GM18907 (cell line): ENCODE measurements at regions not wholly inside any gene's neighbourhood (a gene's known extent, or its start where the extent isn't known, plus 50 kb on each side); places are given as distances from the start of the nearest gene placed in this dataset.

Experiments
- ATAC-seq: cut with Tn5 transposase; IDR thresholded peaks from one replicate; pipeline ENCODE4 v1.9.1; 2021; ENCODE audit warnings: mild to moderate bottlenecking, moderate library complexity; ENCODE audit not compliant: unreplicated experiment

DNA sequence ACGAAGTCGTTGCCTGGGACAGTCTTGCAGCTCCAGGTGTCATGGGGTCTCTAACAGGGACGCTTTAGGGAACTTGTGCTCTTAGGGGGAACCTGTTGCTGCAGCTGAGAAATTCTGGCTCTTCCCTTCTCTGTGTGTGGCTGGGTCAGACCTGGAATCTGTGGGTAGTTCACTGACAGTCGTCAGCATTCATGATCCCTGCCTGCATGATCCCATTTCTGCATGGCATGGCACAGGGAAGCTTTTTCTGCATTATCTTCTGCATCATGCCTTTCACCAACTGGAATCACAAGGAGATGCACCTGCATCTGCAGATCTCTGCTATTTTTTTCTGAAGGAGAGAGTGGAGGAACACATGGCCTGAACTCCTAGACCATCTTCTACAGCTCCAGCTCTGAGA, 85.6 kb downstream of the SOX9 start:
- no peak for ATAC-seq

DNA sequence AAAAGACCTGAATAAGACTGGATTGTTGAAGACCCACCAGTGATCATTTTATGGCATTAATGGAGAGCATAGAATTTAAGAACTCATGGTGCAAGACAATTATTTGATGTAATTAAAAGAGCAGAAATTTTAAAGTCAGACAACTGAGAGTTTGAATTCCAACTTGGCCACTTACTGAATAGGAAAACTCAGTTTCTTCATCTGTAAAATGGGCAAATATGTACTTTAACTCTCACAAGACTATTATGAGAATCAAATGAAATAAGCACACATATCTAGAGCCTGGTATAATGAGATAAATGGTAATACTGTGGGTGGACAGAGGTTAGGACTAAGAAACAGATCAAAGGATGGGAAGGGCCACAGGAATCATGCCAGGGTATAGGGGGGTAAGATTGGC, 88.0 kb downstream of the SOX9 start:
- no peak for ATAC-seq

DNA sequence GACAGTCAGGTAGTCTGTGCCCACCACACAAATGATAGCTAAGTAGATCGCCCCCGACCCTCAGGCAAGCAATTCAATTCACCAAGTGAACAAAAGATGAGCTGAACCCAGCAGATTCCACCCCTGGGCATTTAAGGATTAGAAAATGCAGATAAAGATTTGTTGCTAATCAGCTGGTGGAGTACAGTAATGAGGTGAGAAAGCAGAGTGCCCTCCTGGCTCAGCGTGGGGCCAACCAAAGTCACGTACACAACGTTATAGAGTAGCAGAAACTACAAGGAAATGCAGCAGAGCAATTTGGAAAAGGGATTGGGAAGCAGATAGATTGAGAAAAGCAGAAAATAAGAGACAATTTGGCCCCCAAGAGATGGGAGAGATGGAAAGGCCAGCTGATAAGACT, 91.2 kb downstream of the SOX9 start:
- no peak for ATAC-seq

GRCh38 chr17:72215490-72215889, 94.7 kb downstream of the SOX9 start:
- ATAC-seq, result no peak

DNA sequence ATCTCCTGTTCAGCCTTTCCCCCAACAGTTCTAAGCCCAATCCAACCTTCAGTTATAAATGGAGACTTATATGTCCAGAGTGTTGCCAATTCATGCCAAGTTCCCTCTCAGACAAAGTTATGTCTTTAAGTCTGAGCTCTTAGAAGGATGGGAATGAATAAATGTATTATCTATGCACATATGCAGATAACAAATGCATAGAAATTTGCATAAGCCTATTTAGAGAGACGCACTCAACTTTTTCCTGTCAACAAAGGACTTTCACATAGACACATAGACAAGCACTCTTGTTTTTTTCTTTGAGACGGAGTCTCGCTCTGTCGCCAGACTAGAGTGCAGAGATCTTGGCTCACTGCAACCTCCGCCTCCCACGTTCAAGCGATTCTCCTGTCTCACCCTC, 95.1 kb downstream of the SOX9 start:
- no peak for ATAC-seq

- ATAC-seq, result no peak
Observed at GRCh38 chr17:72219137-72219823, 98.5 kb downstream of the SOX9 start.

- no peak for ATAC-seq
Observed at GRCh38 chr17:72219824-72220493, 99.1 kb downstream of the SOX9 start.

- no peak for ATAC-seq
Observed at GRCh38 chr17:72222661-72223380, 102.0 kb downstream of the SOX9 start.

DNA sequence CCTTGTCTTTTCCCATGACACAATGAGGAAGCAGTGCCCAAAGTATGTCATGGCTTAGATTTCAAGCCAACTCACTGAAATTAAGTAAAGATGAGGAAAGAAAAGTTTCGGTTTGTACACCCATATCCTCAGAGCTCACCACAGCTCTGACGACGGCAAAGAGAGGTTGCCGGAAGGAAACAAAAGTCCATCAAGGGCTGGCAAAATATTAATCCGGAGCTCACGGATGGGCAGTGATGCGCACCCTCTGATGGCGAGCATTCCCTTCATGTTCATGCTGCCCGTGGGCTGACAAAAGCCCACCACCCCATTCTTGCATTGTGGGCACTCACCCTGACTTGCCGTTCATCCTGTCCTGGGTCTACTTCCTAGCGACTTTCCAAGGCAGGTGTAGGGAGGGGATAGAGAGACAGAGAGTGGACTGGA, 103.1 kb downstream of the SOX9 start:
- ATAC-seq, result no peak

DNA sequence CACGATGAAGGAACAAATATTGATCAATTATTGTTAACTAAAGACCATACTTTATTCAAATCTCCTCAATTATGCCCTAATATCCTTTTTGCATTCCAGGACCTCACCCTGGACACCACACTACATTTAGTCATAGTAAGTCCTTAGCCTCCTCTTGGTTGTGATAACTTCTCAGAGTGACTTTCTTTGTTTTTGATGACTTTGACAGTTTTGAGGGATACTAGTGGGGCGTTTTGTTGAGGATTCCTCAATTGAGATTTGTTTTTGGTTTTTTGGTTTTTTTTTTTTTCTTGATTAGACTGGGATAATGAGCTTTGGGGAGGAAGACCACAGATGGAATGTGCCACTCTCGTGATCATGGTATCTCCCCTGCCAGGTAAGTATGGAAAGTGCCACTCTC, 105.5 kb downstream of the SOX9 start:
- no peak for ATAC-seq

- ATAC-seq, result no peak
Observed at GRCh38 chr17:72233986-72234385, 113.2 kb downstream of the SOX9 start.

- no peak for ATAC-seq
Observed at GRCh38 chr17:72234985-72235384, 114.2 kb downstream of the SOX9 start.

GRCh38 chr17:72236980-72237633, 116.3 kb downstream of the SOX9 start:
- no peak for ATAC-seq

GRCh38 chr17:72238157-72238673, 117.4 kb downstream of the SOX9 start:
- ATAC-seq, result no peak

GRCh38 chr17:72239548-72239947, 118.7 kb downstream of the SOX9 start:
- no peak for ATAC-seq

GRCh38 chr17:72240333-72240732, 119.5 kb downstream of the SOX9 start:
- ATAC-seq, result no peak

DNA sequence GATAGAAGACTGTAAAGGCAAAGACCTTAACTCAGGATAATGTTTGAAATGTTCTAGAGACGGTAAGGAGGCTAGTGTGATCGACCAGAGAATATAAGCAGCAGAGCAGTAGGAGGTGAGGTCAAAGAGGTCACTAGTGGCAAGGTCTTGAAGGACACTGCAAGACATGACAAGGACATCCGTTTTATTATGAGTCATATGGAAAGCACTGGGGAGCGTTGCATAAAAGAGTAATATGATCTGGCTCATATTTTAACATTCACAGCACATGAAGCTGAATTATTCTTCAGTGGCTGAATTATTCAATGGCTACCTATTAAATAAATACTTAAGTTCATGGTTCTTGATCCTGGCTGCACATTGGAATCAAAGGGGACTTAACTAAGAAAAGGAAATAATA, 123.7 kb downstream of the SOX9 start:
- ATAC-seq, result no peak

DNA sequence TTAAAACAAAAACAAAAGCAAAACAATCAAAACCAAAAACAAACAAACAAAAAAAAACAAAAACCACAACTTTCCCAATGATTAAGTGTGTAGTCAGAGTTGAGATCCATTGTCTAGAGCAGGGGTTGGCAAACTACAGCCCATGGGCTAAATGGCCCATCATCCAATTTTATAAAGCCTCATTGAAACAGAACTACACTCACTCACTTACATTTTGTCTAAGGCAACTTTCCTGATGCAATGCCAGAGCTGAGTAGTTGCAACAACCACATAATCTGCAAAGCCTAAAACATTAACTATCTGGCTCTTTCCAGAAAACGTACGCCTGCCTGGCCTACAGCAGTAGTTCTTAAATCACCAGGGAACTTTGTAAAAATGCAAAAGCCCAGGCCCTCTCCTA, 124.1 kb downstream of the SOX9 start:
- ATAC-seq, result no peak

DNA sequence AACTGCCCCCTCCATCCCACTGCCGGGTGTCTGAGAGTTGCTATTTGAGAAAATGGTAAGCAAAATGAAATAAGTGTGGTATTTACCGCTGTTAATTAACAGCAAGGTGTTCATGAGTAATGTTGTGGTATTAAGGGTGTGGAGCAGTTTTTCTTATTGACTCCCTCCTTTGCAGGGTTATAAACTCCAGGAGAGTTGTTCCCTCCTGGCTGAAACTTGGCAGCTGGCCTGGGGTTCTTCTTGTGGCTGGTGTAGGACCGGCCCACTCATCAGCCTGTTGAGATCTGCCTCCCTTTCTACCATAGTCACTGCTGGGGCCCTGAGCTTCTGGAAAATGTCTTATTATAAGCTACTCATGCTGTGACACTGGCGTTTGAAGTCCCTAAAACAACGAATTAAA, 128.6 kb downstream of the SOX9 start:
- ATAC-seq, result no peak

DNA sequence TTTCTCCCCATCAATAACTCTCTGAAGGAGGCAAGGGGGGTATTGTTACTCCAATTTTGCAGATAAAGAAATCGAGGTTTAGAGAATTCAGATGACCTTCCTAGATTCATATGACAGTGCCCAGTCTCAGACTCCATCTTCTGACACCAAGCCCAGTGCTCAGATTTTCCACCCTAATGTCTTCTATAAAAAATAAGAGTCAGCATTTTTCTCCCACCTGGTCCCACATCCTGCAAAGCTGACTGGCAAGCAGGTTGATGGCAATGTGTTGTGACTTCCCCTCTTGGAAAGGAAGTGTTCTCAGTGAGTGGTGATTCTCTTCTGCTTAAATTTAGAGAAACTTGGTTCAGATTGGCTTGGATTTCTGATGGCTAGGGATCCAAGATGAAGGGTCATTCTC, 129.4 kb downstream of the SOX9 start:
- no peak for ATAC-seq

DNA sequence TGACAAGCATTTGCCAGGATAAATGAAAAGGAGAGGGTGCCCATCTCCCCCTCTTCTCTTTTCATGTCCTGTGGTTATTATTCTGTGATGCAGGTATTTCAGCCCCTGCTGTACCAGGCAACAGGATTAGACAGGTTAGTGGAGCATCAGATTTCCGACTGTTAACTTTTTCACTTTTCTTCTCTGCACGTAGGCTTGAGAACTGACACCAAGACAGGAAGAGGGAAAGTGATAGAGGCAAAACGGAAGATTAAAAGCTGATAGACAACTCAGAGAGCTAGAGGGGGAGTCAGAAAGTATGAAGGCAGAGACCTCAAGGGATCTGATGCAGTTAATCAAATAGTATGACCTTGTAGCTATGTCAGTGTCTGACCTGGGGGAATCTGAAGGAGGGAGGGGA, 132.8 kb downstream of the SOX9 start:
- no peak for ATAC-seq
